ENCODE measurements at regions not wholly inside any gene's neighbourhood (a gene's known extent, or its start where the extent isn't known, plus 50 kb on each side); places are given as distances from the start of the nearest gene placed in this dataset.
A peak's percentile ranks its signal among the peaks of the same experiment; 100 is the strongest.

DNA sequence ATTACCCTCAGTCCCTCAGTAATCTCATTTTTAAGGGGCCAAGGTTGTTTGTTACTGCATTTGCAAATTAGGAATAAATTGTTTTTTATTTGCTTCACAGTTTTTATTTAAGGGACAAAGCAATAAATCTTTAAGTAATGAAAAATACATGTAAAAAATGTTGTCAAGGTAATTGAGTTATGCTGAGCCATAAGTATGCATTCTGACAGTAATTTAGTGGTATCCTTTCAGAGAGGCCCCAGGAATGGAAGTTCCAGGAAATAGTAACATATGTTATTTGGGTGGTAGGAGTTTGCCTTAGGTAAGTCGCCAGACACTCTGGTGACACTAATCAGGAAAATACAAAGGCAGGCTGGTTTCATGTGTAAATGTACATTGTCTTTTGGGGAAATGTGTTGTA is 1787.9 kb upstream of the WWC1 start:
- no peak for DNase-seq

DNA sequence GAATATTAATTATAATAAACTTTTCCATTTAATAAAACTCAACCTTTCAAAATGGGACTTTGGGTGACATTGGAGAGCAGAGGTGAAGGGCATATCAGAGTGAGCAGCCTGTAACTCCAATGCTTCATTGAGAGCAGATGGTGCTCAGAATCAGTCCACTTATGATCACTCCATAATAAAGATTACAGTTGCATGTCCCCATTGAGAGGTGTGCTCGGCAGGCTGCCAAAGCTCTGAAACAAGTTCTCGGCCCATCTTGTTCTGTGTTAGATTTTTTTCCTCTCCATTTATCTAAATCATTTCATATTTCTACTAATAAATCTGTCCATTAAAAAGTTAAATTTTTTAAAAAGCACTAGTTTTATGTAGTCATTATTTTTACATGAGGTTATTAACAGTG is 1786.4 kb upstream of the WWC1 start:
- no peak for DNase-seq

DNA sequence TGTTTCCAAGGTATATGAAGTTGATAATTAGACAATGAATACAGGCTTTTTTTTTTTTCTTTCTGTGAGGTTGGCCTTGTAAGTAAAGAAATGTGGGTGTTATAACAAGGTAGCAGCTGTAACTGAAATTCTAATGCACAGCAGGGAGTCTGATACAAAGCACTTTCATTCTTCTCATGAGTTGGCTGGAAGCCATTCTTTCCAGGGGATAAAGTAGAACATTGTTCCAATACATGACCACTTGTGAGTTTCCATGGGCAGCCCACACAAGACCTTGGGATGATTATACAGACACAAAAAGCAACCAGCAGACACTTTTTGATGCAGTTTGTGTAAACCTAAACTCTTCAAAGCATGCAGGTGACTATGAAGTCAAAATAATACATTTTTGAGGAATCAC is 1785.9 kb upstream of the WWC1 start:
- peak; percentile 24 for DNase-seq

DNA sequence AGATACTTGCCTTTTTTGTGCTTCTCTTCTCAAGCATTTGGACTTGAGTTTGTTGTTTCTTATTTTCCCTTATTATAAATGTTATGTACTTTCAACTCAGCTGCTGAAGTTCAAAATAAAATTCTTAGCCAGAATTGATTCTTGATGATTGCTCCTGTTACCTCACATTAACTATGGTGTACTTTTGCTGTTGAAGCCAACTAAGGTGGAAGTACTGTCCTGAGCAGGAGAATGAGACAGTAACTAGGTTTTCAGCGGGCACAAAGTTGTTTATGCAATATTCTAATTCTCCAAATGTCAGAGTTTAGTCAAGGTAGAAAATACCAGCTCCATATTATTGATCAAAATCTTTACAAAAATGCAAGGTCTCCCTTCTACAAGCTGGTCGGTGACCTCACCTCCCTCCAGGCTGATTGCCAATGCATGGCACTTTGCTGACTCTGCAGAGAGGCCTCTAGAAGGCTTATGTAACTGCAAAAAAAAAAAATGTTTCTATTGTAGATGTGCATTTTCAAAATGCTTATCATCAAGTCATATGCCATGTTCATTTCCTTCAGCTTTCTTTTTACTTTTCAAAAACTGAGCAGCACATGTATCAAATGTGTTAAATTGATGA is 1783.5 kb upstream of the WWC1 start:
- no peak for DNase-seq

DNA sequence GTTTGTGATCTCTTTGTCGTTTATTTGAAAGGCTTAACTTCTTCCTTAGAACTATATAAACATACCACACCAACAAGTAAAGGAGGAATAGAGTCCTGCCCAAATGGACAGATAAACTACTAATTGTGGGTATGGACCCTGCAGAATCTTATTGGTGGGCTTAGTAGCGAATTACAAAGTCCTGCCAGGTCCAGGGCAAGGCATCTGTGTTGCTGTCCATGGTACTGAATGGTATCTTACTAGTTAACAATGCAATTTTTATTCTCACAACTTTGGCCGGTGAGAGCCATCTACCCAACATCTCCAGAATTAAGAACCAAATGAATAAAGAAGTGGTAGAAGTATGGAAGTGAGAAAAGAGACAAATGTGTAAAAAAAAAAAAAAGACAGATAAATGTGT is 1782.4 kb upstream of the WWC1 start:
- no peak for DNase-seq

DNA sequence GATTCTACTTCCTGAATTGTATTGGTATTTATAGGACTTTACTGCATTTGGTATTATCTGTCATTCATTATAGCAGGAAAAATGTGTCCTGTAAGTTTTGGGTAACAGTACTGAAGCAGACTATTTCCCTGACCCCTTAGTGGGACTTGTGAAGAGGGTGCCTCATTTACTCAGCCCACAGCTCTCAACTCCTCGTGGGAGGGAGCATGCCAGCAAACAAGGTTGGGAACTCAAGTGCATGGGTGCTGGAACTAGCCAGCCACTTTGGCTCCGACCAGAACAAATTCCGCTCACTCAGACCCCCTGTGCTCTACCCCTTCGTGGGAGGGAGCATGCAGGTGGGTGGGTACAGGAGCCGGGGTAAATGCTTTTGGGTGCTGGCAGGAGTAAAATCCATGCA is 1773.5 kb upstream of the WWC1 start:
- DNase-seq, result no peak

DNA sequence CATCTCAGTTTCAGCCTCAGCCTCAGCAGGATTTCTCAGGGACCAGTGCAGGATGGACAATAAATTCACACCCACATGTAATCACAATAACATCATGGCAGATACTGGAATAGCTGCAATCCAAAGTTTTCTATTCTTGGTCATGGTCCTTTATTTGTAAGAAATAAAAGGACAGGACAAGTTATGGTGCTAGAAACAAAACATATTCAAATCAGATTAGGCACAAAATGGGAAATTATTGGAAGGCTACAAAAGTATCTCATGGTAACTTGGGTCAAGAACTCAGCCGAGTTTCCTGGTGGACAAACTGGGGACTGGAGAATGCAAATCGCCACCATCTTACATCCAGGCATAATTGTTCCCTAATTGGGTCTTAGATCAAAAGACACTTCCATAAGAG is 1768.2 kb upstream of the WWC1 start:
- DNase-seq, result no peak

DNA sequence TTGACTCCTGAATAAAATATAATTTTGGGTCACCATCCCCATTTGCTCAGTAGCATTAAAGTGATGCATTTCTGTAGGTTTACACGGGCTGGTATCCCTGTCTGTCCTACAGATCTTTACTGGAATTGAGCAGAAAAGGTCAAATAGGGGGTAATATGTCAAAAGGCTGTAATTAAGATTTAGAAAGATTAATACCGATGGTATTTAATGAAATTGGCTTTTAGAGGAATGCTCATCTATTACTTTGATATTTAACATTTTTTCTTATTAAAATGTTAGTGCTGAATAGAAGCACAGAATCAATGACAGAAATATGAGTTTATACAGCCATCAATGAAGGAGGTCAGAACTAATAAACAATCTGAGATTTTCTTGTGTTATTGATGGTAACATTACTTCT is 1762.2 kb upstream of the WWC1 start:
- no peak for DNase-seq

DNA sequence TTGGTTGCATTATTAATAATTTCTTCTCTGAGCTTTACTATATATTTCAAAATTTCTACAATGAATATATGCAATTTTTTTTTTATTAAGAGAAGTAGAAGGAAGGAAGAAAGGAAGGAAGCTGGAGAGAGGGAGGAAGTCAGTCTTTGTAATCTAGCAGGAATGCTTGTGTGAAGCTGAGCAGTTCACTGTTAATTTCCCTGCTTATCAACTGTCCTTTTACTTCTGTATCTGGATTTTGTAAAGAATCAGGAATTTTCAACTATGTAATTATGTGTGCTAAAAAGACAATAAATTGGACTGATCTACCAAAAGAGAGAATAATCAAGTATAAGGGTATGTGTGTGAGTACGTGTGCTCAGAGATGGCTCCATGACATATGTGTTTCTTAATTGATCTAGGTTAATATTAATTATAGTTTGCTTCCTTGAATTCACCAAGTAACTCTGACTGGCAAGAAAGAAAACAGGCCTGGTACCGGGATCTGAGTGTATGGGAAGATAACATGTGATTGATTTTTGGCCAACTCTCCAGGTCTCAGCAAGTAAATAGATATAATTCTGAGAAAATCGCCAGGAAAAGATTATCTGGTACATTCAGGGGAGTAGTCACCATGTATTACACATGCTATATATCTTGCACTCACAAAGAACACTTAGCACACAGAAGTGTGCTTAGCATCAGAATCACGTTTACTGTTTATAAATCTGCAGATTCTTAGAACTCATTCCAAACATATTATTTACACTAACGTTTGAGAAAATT is 1758.8 kb upstream of the WWC1 start:
- DNase-seq, result no peak

DNA sequence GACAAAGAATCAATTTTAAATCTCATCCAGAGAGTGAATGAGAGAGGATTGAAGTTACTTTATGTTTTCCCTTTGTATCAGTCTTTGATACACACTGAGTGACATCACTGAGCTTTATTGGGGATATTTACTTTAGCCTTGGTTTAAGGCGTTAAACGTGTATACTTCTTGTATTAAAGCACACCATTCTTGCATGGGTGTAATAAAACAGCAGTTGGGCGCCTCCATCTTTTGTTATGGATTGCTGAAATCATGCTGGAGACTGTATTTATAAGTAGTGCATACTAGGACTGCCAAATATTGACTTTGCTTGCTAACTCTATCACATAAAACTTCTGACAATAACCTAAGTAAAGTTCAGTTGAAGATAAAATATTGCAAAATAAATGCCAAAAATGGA is 1755.8 kb upstream of the WWC1 start:
- DNase-seq, result no peak

DNA sequence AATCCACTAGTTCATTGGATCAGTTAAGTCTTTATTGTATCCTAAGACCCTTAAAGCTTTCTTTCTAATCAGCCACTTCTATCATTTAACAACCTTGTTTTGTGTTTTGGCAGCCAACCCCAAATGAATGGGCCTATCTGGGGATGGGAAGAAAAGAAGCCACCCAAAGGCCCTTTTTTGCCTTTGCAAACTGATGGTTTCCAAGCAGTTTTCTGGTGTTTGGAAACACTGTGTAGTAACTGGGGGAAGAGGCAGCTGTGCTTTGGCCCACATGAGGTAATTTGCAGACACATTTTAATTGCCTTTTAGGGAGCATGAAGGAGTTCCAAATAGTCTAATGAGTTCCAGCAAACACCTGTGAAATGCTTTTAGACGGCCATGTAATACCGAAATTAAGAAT is 1751.3 kb upstream of the WWC1 start:
- no peak for DNase-seq

DNA sequence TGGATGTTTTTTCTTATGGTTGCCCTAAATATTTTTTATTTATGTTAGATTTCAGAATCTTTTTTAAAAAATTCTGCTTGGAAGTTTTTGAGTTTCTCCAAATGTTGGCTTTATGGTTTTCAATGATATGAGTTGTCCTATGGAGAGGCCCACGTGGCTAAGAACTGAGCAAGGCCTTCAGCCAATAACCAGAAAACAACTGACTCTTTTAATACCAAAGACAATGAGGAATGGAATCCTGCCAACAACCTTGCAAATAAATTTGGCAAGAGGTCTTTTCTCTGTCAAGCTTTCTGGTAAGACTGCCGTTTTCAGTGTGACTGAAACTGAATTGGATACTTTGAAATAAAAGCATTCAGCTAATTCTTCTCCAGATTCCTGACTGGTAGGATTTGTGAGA is 1740.1 kb upstream of the WWC1 start:
- peak; percentile 87 for DNase-seq

DNA sequence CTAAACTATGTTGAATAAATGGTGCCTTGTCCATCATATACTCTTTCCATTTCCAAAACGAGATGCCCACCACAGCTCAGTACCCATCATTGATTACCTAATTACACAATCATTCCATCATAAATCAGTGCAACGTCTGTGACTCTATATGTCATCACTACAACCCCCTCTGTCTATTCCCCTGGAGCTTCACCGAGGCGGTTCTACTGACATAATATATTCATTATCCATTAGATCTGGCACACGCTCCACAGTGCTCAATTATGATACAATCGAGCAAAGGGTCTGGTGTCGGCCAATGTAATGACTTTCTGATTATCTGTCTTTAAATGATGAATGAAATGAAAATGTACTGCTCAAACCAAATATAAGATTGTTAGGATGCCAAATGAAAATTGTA is 1737.7 kb upstream of the WWC1 start:
- DNase-seq, result no peak

DNA sequence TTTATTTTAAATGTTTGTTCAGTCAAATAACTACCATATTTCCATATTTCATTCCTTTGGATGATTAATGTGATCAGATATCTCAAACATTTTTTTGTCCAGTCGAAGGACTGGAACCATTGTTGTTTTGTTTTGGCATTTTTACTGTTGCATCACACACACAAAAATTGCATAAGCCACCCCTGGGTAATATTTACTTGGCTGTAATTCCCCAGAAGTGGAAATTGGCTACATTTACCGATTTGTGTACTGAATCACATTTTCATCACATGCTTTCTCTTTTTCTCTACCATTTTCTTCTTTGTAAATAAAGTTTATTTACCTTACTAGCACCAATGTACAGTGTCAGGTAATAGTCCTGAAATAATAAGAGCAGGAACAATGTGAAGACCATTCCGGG is 1729.7 kb upstream of the WWC1 start:
- no peak for DNase-seq

DNA sequence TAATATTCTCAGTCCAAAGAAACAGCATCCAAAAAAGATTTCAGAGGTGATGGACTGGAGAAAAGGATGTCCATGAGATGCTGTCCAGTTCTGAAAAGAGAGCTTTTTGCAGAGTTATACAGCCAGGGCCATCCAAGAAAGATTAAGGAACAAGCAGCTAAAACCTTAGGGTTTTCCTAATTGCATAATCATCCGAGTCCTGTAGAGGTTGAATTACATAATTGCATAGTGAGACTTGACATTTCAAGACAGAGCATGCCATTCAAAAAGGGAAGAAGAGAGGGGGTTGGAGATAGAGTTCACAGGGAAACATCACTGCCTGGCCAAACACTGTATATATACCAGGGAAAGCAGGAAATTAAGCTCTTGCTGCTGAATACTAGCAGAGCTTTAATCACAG is 1729.2 kb upstream of the WWC1 start:
- DNase-seq, result no peak

DNA sequence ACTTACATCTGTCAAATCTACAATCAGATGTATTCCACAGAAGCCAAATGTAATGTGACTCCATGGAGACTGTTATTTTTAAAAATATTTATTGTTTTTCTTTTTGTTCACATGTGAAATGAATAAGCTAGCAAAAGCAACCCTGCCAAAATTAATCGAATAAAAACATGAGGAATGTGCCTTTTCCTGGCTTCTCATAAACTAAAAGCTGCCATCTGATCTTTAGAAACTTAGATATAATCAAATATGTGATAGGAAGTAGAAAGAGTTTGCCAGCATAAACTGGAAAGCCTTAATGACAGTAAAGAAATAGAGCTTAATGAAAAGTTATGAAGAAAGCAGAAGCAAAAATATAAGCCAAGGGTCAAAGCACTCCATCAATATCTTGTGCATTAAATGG is 1724.7 kb upstream of the WWC1 start:
- no peak for DNase-seq

DNA sequence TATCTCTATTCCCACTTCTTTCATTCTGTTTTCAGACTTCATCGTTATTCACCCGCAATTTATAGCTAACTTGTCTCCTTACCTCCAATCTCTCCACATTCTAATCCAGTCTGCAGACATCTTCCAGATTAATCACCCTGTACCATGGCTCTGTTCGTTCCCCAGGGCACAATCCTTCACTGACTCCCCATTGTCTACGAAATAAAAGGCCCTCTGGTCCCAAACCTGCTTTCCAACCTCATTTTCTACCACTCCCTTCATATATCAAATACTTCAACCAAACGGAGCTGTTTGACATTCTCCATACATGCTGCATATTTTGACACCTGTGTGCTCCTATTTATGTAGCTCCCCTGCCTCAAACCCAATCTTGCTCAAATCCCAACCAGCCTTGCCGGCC is 1720.6 kb upstream of the WWC1 start:
- no peak for DNase-seq

DNA sequence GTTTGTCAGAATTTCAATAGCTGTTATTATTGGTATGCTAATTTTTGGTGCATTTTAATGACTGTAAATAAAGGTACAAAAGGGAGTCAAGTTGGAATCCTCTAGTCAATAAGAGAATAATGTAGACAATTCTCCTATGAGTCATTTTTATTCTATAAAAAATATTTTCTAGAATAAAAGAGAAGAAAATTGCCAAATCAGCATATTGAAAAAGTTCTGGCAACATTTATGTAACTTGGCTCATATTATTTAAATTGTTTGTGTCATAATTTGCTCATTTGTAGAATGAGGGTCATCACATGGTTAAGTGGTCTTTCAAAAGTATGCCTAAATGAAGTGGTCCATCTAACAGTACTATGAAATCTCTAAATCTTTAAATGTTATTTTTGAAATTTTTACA is 1719.8 kb upstream of the WWC1 start:
- DNase-seq, result no peak

DNA sequence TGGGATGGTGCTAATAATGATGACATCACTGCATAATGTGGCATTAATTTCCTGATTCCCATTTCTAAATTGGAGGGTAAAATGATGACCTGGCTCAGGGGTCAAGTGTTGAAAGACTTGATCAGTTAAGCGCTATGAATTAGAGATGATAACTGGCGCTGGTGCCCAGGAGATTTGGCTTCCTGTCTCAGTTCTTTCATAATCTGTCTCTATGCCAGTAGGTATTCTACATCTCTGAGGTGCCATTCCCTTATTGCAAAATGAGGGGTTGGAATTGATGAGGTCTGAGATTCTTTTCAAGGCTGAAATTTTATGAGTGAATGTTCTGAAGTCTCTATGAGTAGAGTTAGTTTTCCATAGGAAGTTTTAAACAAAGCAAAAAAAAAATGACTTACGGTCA is 1715.1 kb upstream of the WWC1 start:
- DNase-seq, result no peak

DNA sequence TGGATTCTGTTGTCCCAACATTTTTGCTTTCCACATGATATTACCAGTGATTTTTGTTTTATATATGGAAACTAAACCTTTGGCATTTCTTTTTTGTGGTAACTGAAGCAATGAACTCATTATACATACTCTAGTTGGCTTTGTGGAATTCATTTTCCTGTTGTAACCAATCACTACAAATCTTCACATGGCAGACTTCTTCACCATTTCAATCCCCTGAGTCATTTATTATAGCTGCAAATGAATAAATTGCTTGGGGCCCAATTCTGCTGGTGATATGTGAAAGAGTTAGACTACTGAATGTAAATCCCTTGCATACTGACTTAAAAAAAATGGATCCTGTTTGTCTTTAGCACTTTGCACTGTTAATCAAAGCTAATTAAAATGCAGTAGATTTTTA is 1709.6 kb upstream of the WWC1 start:
- no peak for DNase-seq

DNA sequence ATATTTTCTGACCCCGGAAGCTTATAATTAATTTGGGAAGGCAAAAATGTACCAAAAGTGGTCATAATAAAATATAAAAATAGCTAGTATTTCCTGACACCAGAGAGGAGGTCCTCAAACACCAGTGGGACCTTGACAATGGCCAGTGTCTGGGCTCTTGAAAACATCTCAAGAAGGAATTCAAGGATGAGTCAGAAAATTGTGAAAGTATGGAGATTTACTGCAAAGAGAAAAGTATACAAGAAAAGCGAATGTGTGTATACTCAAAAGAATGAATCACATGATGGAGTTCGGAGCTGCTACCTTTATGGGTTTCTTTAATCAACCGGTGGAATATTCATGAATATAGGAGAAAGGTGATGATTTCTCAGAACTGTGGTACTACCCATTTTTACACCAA is 1709.0 kb upstream of the WWC1 start:
- DNase-seq, result no peak

DNA sequence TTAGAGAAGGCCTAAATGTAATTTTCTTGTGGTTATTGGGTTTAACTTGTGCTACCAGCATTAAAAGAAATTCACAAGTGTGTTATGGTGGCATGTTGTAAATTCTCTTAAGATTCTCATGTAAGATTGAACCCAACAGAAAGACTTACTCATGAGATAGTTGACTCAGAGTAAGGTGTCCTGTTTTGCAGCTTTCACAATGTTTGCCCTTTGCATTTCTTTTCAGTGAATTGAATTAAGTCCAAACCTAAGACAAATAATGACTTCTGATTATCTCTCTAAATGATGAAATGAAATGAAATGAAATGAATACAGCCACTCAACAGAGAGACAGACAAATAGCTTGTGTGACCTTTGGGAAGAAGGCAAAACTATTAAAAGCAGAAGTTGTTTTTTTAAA is 1696.9 kb upstream of the WWC1 start:
- DNase-seq, result no peak

DNA sequence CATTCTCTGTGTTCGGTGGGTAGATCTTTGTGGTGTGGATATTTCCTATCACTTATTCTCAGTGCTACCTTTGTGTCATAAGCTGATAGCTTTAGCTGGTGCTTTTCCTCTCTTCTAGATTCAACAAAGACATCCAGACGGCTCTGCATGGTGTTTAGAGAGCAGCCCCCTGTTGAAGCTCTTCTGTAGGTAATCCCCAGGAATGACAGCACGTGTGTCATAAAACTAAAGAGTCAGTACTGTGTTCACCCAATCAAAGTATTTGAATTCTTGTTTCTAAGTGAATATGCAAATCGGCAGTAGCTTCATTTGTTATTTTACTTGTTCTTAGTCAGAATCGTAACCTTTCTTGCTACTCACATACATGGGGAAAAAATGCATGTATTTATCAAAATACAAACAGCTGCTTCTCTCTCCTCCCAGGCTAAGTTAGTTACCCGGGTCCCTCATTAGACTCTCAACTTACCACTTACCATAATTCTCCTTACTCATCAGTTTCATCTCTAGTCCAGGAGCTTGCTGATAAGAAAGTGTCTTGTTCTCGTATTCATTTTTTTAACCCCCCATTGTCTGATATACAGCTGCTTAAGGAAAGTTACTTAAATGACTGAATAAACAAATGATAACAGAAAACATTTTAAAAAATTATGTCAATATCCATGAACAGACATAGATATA is 1696.0 kb upstream of the WWC1 start:
- no peak for DNase-seq

DNA sequence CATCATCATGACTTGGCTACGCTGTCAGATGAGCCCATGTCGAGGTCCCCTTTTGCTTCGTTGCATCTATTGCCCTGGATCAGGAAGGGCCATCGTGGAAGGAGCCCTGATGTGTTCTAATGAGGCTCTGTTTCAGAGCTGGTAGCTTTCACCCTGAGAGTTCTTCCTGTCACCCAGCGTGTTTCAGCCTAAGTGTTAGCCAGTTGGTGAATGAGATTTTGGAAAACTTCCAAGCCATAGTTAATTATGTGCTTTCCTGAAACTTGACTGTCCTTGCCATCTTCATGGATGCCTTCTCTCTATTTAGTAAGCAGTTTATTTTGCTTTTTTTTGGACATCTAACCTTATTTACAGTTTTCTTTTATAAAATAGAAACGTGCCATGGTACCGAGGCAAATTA is 1695.4 kb upstream of the WWC1 start:
- no peak for DNase-seq

DNA sequence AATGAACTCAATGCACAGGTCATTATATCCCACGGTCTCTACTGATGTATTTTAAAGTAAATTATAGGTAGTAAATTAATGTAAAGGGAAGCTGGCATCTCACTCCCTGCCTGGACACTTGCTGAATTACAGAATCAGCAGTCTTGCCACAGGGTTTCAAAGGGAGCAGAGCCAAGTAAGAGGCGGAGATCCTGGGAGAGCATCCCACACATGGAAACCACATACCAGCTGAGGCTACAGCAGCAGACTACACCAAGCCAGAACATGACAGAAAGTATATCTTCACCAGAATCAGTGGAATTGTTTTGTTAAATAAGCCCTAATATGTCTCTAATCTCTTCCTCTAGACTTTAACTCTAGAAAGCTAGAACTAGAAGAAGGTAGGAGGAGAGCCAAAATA is 1689.2 kb upstream of the WWC1 start:
- DNase-seq, result no peak

Measured in midbrain (tissue), 1 donor.